ENCODE measurements at regions not wholly inside any gene's neighbourhood (a gene's known extent, or its start where the extent isn't known, plus 50 kb on each side); places are given as distances from the start of the nearest gene placed in this dataset.

GRCh38 chr2:144330951-144331673 is 188.8 kb downstream of the ZEB2 start:
- POLR2A ChIA-PET (ENCODE audit: unreplicated experiment), result no interaction called here
- DNase-seq (peak; percentile 17), ATAC-seq (no peak)
- no peaks in the 10 kb centered on the region for H3K9me3 ChIP-seq (ENCODE audit: low read length)
- H3K27ac ChIP-seq (ENCODE audit: low read length), result peak overlapping the region; percentile 71
- no peaks in the 10 kb centered on the region for H3K9me2 ChIP-seq (replicated peaks; ENCODE audit: low read length)
- H3K9ac ChIP-seq (ENCODE audit: low read length), result peak overlapping the region; percentile 87
- peak overlapping the region; percentile 86 for H3K4me2 ChIP-seq (ENCODE audit: low read length)
- no peaks in the 10 kb centered on the region for H3K36me3 ChIP-seq (ENCODE audit: low read depth, low read length)
- intact Hi-C loops (cut with micrococcal nuclease), result loop anchor here (5.0 to 10.0 kb wide), 6 partner anchors 104 to 334 kb away; no protein-coding TSS in a partner anchor
- H3K4me3 ChIP-seq (ENCODE audit: low read length), result peak overlapping the region; percentile 87
- peaks cover 34% of the 10 kb centered on the region for H3K79me2 ChIP-seq (ENCODE audit: low read length)
- H3F3A ChIP-seq (ENCODE audit: low read length, unreplicated experiment), result no peaks in the 10 kb centered on the region
- no peaks in the 10 kb centered on the region for H3K27me3 ChIP-seq (ENCODE audit: low read length)
- H4K20me1 ChIP-seq (ENCODE audit: low read length), result no peaks in the 10 kb centered on the region
- CTCF ChIA-PET, result no interaction called here
- peak overlapping the region; percentile 76 for H2AFZ ChIP-seq (ENCODE audit: low read length)
- TSS peak; percentile 41 for BruUV-seq (replicated peaks)
- peaks cover 17% of the 10 kb centered on the region for H3K4me1 ChIP-seq (ENCODE audit: insufficient read depth, low read length)
- TF ChIP-seq CTCF (conservative IDR thresholded peaks at IDR 0.05; ENCODE audit: low read depth, low read length), result no peak
- TF ChIP-seq EZH2phosphoT487 (IDR thresholded peaks at IDR 0.05; ENCODE audit: borderline replicate concordance, low read length), result no peak
- no peak for TF ChIP-seq EZH2 (IDR thresholded peaks at IDR 0.05; ENCODE audit: low read length, unreplicated experiment)

- no TSS peak for BruUV-seq (replicated peaks)
- Histone ChIP-seq H3K79me2 (ENCODE audit: low read length) (peaks cover 36% of the 10 kb centered on the region), H2AFZ (ENCODE audit: low read length) (no peak overlapping the region), H3K27me3 (ENCODE audit: low read length) (no peaks in the 10 kb centered on the region), H3F3A (ENCODE audit: low read length, unreplicated experiment) (no peaks in the 10 kb centered on the region), H3K4me3 (ENCODE audit: low read length) (no peak overlapping the region), H3K4me1 (ENCODE audit: insufficient read depth, low read length) (peaks cover 27% of the 10 kb centered on the region), H3K36me3 (ENCODE audit: low read depth, low read length) (no peaks in the 10 kb centered on the region), H3K9ac (ENCODE audit: low read length) (no peak overlapping the region), H3K9me3 (ENCODE audit: low read length) (no peaks in the 10 kb centered on the region), H4K20me1 (ENCODE audit: low read length) (no peaks in the 10 kb centered on the region), H3K4me2 (ENCODE audit: low read length) (no peak overlapping the region), H3K27ac (ENCODE audit: low read length) (no peak overlapping the region), H3K9me2 (replicated peaks; ENCODE audit: low read length) (no peaks in the 10 kb centered on the region)
- POLR2A ChIA-PET (ENCODE audit: unreplicated experiment), result no interaction called here
- CTCF ChIA-PET, result no interaction called here
- intact Hi-C loops (cut with micrococcal nuclease), result loop anchor here (10.0 kb wide), 1 partner anchor 245 kb away; no protein-coding TSS in a partner anchor
- DNase-seq (no peak), ATAC-seq (no peak)
- no peak for TF ChIP-seq CTCF (conservative IDR thresholded peaks at IDR 0.05; ENCODE audit: low read depth, low read length)
- TF ChIP-seq EZH2 (IDR thresholded peaks at IDR 0.05; ENCODE audit: low read length, unreplicated experiment), result no peak
- no peak for TF ChIP-seq EZH2phosphoT487 (IDR thresholded peaks at IDR 0.05; ENCODE audit: borderline replicate concordance, low read length)
Measured at GRCh38 chr2:144329472-144329871, 190.4 kb downstream of the ZEB2 start.

- intact Hi-C loops (cut with micrococcal nuclease), result loop anchor here (10.0 kb wide), 1 partner anchor 244 kb away; no protein-coding TSS in a partner anchor
- H3K36me3 ChIP-seq (ENCODE audit: low read depth, low read length), result no peaks in the 10 kb centered on the region
- H4K20me1 ChIP-seq (ENCODE audit: low read length), result no peaks in the 10 kb centered on the region
- no peak overlapping the region for H3K9ac ChIP-seq (ENCODE audit: low read length)
- TF ChIP-seq CTCF (conservative IDR thresholded peaks at IDR 0.05; ENCODE audit: low read depth, low read length), result no peak
- TF ChIP-seq EZH2phosphoT487 (IDR thresholded peaks at IDR 0.05; ENCODE audit: borderline replicate concordance, low read length), result no peak
- TF ChIP-seq EZH2 (IDR thresholded peaks at IDR 0.05; ENCODE audit: low read length, unreplicated experiment), result no peak
- peaks cover 32% of the 10 kb centered on the region for H3K4me1 ChIP-seq (ENCODE audit: insufficient read depth, low read length)
- no peak for ATAC-seq
- H3K9me3 ChIP-seq (ENCODE audit: low read length), result no peaks in the 10 kb centered on the region
- peaks cover 36% of the 10 kb centered on the region for H3K79me2 ChIP-seq (ENCODE audit: low read length)
- H3K27ac ChIP-seq (ENCODE audit: low read length), result no peak overlapping the region
- H3F3A ChIP-seq (ENCODE audit: low read length, unreplicated experiment), result peaks cover 4% of the 10 kb centered on the region
- no peaks in the 10 kb centered on the region for H3K9me2 ChIP-seq (replicated peaks; ENCODE audit: low read length)
- CTCF ChIA-PET, result no interaction called here
- no peak overlapping the region for H3K4me3 ChIP-seq (ENCODE audit: low read length)
- BruUV-seq (replicated peaks), result no TSS peak
- POLR2A ChIA-PET (ENCODE audit: unreplicated experiment), result no interaction called here
- H2AFZ ChIP-seq (ENCODE audit: low read length), result no peak overlapping the region
- no peak for DNase-seq
- H3K27me3 ChIP-seq (ENCODE audit: low read length), result no peaks in the 10 kb centered on the region
- H3K4me2 ChIP-seq (ENCODE audit: low read length), result no peak overlapping the region
Measured at GRCh38 chr2:144328938-144329337, 191.0 kb downstream of the ZEB2 start.

All from PC-3 (cell line).